Neural cell (in vitro differentiated cells): ENCODE measurements at regions not wholly inside any gene's neighbourhood (a gene's known extent, or its start where the extent isn't known, plus 50 kb on each side); places are given as distances from the start of the nearest gene placed in this dataset.

Experiments
- H2AFZ ChIP-seq: fragments of 200-600, 300-800 bp; sonication (generic), shearing (Covaris generic); 2 replicates; pipeline ENCODE4 v1.6.0; 2014; ENCODE audit warnings: low read depth, mild to moderate bottlenecking, antibody characterized with exemption, low read length, moderate library complexity
- H3F3A ChIP-seq: fragments of 200-600 bp; shearing (Covaris generic); 2 replicates; pipeline ENCODE4 v1.6.1; 2016; ENCODE audit warnings: mild to moderate bottlenecking, moderate library complexity, mixed read lengths, antibody characterized with exemption, low read length; ENCODE audit not compliant: insufficient read depth, poor library complexity, severe bottlenecking
- H3K27ac ChIP-seq: fragments of 200-600, 300-800 bp; sonication (generic), shearing (Covaris generic); 2 replicates; pipeline ENCODE4 v1.5.1; 2014; ENCODE audit warnings: mild to moderate bottlenecking, low read length, moderate library complexity
- H3K27me3 ChIP-seq: fragments of 300-800, 200-600 bp; sonication (generic), shearing (Covaris generic); 2 replicates; pipeline ENCODE4 v1.6.0; 2014; ENCODE audit warnings: mild to moderate bottlenecking, low read depth, low read length, moderate library complexity; ENCODE audit not compliant: insufficient read depth
- H3K36me3 ChIP-seq: fragments of 300-800, 200-600 bp; sonication (generic), shearing (Covaris generic); 2 replicates; pipeline ENCODE4 v1.5.1; 2014; ENCODE audit warnings: mild to moderate bottlenecking, antibody characterized with exemption, low read length, moderate library complexity; ENCODE audit not compliant: insufficient read depth
- H3K4me2 ChIP-seq: fragments of 300-800, 200-600 bp; sonication (generic), shearing (Covaris generic); 2 replicates; pipeline ENCODE4 v1.6.0; 2014; ENCODE audit warnings: mild to moderate bottlenecking, low read length
- H3K4me3 ChIP-seq: fragments of 300-800, 200-600 bp; sonication (generic), shearing (Covaris generic); 2 replicates; pipeline ENCODE4 v1.5.1; 2014; ENCODE audit warnings: mild to moderate bottlenecking, low read length, moderate library complexity
- H3K79me2 ChIP-seq: fragments of 200-600 bp; shearing (Covaris generic); replicated peaks from 2 replicates; pipeline ENCODE4 v1.6.0; 2014; ENCODE audit warnings: mild to moderate bottlenecking, low read length, moderate library complexity; ENCODE audit not compliant: insufficient read depth
- H3K9ac ChIP-seq: fragments of 300-800, 200-600 bp; sonication (generic), shearing (Covaris generic); 2 replicates; pipeline ENCODE4 v1.6.1; 2016; ENCODE audit warnings: mild to moderate bottlenecking, low read length, mixed read lengths
- H3K9me2 ChIP-seq: fragments of 200-600 bp; shearing (Covaris generic); 2 replicates; pipeline ENCODE4 v1.6.1; 2016; ENCODE audit warnings: mild to moderate bottlenecking, low read length, mixed read lengths; ENCODE audit not compliant: insufficient read depth
- H3K9me3 ChIP-seq: fragments of 200-600, 300-800 bp; sonication (generic), shearing (Covaris generic); 2 replicates; pipeline ENCODE4 v1.6.1; 2016; ENCODE audit warnings: mild to moderate bottlenecking, mixed run types, low read length, moderate library complexity, mixed read lengths
- H4K20me1 ChIP-seq: fragments of 200-600 bp; shearing (Covaris generic); 2 replicates; pipeline ENCODE4 v1.6.1; 2016; ENCODE audit warnings: mild to moderate bottlenecking, mixed run types; ENCODE audit not compliant: insufficient read depth
- EP300 ChIP-seq: fragments of 450-650 bp; conservative IDR thresholded peaks from 2 replicates; pipeline ENCODE4 v1.6.1; 2014; ENCODE audit warnings: antibody characterized with exemption, mild to moderate bottlenecking, moderate library complexity; ENCODE audit not compliant: poor library complexity, severe bottlenecking
- EZH2 ChIP-seq: fragments of 200-600, 300-800 bp; shearing (Covaris generic), sonication (generic); IDR thresholded peaks from 2 replicates; pipeline ENCODE4 v1.6.1; 2014; ENCODE audit warnings: antibody characterized with exemption, low read length, borderline replicate concordance, mild to moderate bottlenecking; ENCODE audit not compliant: insufficient read depth, poor library complexity, severe bottlenecking
- MXI1 ChIP-seq: fragments of 450-650 bp; conservative IDR thresholded peaks from 2 replicates; pipeline ENCODE4 v1.6.1; 2014; ENCODE audit warnings: antibody characterized with exemption, mild to moderate bottlenecking; ENCODE audit not compliant: poor library complexity, severe bottlenecking
- POLR2AphosphoS5 ChIP-seq: IDR thresholded peaks from 2 replicates; pipeline ENCODE4 v1.6.1; 2012
- RAD21 ChIP-seq: fragments of 450-650 bp; conservative IDR thresholded peaks from 2 replicates; pipeline ENCODE4 v1.6.1; 2014; ENCODE audit warnings: antibody characterized with exemption, mild to moderate bottlenecking, moderate library complexity
- SMC3 ChIP-seq: fragments of 450-650 bp; conservative IDR thresholded peaks from 2 replicates; pipeline ENCODE4 v1.6.1; 2014; ENCODE audit warnings: antibody characterized with exemption, mild to moderate bottlenecking, moderate library complexity; ENCODE audit not compliant: poor library complexity
- TAF1 ChIP-seq: IDR thresholded peaks from 2 replicates; pipeline ENCODE4 v1.6.1; 2012; ENCODE audit warnings: low read depth
- TF ChIP-seq, protein P1 (sequence below): IDR thresholded peaks from 2 replicates; pipeline ENCODE4 v1.6.1; 2012; ENCODE audit warnings: borderline replicate concordance
- TF ChIP-seq, protein P2 (sequence below): fragments of 450-650 bp; IDR thresholded peaks from 2 replicates; pipeline ENCODE4 v1.5.1; 2014; ENCODE audit warnings: antibody characterized with exemption, mild to moderate bottlenecking, moderate library complexity; ENCODE audit not compliant: poor library complexity, severe bottlenecking

DNA sequence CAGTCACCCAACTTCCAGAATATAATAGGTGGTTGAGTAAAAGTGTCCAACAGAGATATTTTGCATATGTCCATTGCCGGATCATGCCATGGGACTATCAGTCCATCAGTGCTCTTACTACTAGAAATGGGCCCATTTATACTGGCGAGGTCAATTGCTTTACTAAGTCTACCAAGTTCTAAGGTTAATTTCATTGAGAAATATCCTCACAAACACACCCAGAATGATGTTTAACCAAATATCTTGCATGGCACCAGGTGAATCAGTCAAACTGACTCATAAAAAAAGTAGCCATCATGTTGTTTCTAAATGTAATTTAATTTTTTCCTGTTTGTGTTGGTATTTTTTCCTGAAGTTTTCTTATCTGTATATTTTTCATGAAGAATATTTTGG lies 1217.0 kb downstream of the RAPGEF2 start:
- H3K27me3 ChIP-seq, result no peaks in the 10 kb centered on the region
- H3K4me3 ChIP-seq, result no peak overlapping the region
- H4K20me1 ChIP-seq, result no peaks in the 10 kb centered on the region
- TF ChIP-seq EZH2, result no peak
- TF ChIP-seq POLR2AphosphoS5, result no peak
- TF ChIP-seq, protein P1, sequence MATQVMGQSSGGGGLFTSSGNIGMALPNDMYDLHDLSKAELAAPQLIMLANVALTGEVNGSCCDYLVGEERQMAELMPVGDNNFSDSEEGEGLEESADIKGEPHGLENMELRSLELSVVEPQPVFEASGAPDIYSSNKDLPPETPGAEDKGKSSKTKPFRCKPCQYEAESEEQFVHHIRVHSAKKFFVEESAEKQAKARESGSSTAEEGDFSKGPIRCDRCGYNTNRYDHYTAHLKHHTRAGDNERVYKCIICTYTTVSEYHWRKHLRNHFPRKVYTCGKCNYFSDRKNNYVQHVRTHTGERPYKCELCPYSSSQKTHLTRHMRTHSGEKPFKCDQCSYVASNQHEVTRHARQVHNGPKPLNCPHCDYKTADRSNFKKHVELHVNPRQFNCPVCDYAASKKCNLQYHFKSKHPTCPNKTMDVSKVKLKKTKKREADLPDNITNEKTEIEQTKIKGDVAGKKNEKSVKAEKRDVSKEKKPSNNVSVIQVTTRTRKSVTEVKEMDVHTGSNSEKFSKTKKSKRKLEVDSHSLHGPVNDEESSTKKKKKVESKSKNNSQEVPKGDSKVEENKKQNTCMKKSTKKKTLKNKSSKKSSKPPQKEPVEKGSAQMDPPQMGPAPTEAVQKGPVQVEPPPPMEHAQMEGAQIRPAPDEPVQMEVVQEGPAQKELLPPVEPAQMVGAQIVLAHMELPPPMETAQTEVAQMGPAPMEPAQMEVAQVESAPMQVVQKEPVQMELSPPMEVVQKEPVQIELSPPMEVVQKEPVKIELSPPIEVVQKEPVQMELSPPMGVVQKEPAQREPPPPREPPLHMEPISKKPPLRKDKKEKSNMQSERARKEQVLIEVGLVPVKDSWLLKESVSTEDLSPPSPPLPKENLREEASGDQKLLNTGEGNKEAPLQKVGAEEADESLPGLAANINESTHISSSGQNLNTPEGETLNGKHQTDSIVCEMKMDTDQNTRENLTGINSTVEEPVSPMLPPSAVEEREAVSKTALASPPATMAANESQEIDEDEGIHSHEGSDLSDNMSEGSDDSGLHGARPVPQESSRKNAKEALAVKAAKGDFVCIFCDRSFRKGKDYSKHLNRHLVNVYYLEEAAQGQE, result no peak
- TF ChIP-seq RAD21, result no peak
- no peak for TF ChIP-seq TAF1
- H3K9me3 ChIP-seq, result no peaks in the 10 kb centered on the region
- H3K79me2 ChIP-seq, result no peaks in the 10 kb centered on the region
- no peaks in the 10 kb centered on the region for H3K36me3 ChIP-seq
- no peaks in the 10 kb centered on the region for H3K9me2 ChIP-seq
- H2AFZ ChIP-seq, result no peak overlapping the region
- H3K4me2 ChIP-seq, result no peak overlapping the region
- H3K9ac ChIP-seq, result no peak overlapping the region
- no peak overlapping the region for H3K27ac ChIP-seq
- no peaks in the 10 kb centered on the region for H3F3A ChIP-seq

DNA sequence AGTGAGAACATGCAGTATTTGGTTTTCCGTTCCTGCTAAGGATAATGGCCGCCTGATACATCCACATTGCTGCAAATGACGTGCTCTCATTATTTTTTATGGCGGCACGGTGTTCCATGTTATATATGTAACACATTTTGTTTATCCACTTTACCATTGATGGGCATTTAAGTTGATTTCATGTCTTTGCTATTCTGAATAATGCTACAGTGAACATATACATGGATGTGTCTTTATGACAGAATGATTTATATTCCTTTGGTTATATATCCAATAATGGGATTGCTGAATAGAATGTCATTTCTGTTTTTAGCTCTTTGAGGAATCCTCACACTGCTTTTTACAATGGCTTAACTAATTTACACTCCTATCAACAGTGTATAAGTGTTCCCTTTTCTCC lies 1223.2 kb downstream of the RAPGEF2 start:
- H3K9me3 ChIP-seq, result no peaks in the 10 kb centered on the region
- no peaks in the 10 kb centered on the region for H4K20me1 ChIP-seq
- H3K4me2 ChIP-seq, result peak overlapping the region; percentile 49
- no peaks in the 10 kb centered on the region for H3K27me3 ChIP-seq
- TF ChIP-seq EZH2 (no peak), TAF1 (no peak), POLR2AphosphoS5 (peak; percentile 67), RAD21 (peak; percentile 20), SMC3 (no peak), EP300 (peak; percentile 92), MXI1 (no peak)
- TF ChIP-seq, protein P2, sequence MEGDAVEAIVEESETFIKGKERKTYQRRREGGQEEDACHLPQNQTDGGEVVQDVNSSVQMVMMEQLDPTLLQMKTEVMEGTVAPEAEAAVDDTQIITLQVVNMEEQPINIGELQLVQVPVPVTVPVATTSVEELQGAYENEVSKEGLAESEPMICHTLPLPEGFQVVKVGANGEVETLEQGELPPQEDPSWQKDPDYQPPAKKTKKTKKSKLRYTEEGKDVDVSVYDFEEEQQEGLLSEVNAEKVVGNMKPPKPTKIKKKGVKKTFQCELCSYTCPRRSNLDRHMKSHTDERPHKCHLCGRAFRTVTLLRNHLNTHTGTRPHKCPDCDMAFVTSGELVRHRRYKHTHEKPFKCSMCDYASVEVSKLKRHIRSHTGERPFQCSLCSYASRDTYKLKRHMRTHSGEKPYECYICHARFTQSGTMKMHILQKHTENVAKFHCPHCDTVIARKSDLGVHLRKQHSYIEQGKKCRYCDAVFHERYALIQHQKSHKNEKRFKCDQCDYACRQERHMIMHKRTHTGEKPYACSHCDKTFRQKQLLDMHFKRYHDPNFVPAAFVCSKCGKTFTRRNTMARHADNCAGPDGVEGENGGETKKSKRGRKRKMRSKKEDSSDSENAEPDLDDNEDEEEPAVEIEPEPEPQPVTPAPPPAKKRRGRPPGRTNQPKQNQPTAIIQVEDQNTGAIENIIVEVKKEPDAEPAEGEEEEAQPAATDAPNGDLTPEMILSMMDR, result no peak
- TF ChIP-seq, protein P1, result peak; percentile 22
- peak overlapping the region; percentile 7 for H3K4me3 ChIP-seq
- no peak overlapping the region for H3K9ac ChIP-seq
- H3K27ac ChIP-seq, result peak overlapping the region; percentile 54
- H3K9me2 ChIP-seq, result peaks cover 4% of the 10 kb centered on the region
- H3K36me3 ChIP-seq, result no peaks in the 10 kb centered on the region
- H3K79me2 ChIP-seq, result no peaks in the 10 kb centered on the region
- H3F3A ChIP-seq, result no peaks in the 10 kb centered on the region
- H2AFZ ChIP-seq, result no peak overlapping the region
